Fibroblast of skin of left biceps (primary cell): ENCODE measurements at regions not wholly inside any gene's neighbourhood (a gene's known extent, or its start where the extent isn't known, plus 50 kb on each side); places are given as distances from the start of the nearest gene placed in this dataset.

Experiments used
- DNase-seq, 2 experiments: peaks; one replicate each; pipeline ENCODE4 v3.0.0-alpha.2; 2013; ENCODE audit warnings: low read depth in 2 of 2

DNA sequence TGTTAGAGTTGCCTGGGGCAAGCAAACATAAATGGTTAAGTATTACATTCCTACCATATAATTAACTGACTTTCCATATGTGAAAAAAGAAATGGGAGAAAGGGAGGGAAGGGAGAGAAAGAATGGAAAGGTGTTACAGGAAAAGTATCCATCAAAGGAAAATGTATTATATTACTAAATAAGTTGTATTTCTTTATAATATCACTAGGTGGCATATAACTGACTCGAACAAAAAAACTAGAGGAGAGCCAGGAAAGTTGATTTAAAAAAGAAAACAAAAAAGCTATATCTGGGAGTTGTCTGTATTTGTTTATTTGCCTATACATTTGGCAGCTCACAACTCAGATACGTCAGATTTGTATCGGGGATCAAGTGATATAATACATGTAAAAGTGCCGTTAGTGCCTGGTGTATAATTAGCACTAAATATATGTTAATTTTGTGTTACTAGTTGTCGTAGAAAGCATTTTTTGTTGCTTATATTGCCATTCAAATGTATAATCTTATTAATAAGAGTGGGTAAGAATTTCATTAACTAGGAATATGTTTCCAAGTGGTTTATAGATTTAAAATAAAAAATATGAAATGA is 59.6 kb upstream of the ADAMTS19 start:
- no peak for DNase-seq

DNA sequence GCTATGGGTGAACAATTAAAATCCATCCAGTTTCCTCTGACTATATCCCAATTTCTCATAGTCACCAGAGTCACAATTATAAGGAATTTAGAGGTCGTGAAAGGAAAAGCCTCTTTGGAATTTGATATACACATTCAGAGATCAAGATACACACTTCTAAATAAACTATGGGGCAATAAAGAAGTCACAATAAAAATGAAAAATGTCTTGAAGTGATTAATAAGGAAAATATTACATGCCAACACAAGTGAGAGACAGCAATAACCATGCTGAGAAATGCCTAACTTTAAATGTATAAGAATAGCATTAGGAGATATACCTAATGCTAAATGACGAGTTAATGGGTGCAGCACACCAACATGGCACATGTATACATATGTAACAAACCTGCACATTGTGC is 54.9 kb upstream of the ADAMTS19 start:
- DNase-seq = no peak

DNA sequence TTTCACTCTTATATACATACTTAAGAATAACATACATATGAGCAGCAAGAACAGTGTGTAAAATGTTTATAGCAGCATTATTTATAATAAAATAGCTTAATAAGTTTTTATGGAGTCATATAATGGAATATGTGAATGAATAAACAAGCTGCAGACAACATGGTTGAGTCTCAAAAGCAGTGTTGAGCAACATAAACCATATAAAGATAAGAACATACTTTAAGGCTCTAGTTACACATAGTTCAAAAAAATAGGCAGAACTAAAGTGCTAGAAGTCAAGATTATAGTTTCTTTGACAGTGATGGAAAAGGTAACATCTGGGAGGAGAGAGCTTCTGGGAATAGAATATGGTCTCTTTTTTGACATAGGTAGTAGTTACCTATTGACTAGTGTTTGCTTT is 53.7 kb upstream of the ADAMTS19 start:
- no peak for DNase-seq
